KMS-11 (cell line): ENCODE measurements at regions not wholly inside any gene's neighbourhood (a gene's known extent, or its start where the extent isn't known, plus 50 kb on each side); places are given as distances from the start of the nearest gene placed in this dataset.

Experiments
- H2AFZ ChIP-seq: fragments of 200-600 bp; sonication (generic); 2 replicates; pipeline ENCODE4 v1.6.1; 2016; ENCODE audit warnings: antibody characterized with exemption, mixed run types, low read depth
- H3K27ac ChIP-seq: fragments of 200-600 bp; sonication (generic); 2 replicates; pipeline ENCODE4 v1.6.1; 2016; ENCODE audit warnings: mild to moderate bottlenecking, mixed run types
- H3K27me3 ChIP-seq: fragments of 200-600 bp; sonication (generic); 2 replicates; pipeline ENCODE4 v1.6.1; 2017; ENCODE audit warnings: mild to moderate bottlenecking, low read depth, mixed run types, moderate library complexity; ENCODE audit not compliant: insufficient read depth
- H3K36me3 ChIP-seq: fragments of 200-600 bp; sonication (generic); 2 replicates; pipeline ENCODE4 v1.6.1; 2017; ENCODE audit warnings: mild to moderate bottlenecking, mixed run types; ENCODE audit not compliant: insufficient read depth
- H3K4me1 ChIP-seq: fragments of 200-600 bp; sonication (generic); 2 replicates; pipeline ENCODE4 v1.6.1; 2016; ENCODE audit warnings: mild to moderate bottlenecking, low read depth, mixed run types; ENCODE audit not compliant: poor library complexity, severe bottlenecking
- H3K4me2 ChIP-seq: fragments of 200-600 bp; sonication (generic); 2 replicates; pipeline ENCODE4 v1.7.0; 2016; ENCODE audit warnings: mild to moderate bottlenecking, mixed run types
- H3K4me3 ChIP-seq: fragments of 200-600 bp; sonication (generic); IDR thresholded peaks from 2 replicates; pipeline ENCODE4 v1.6.1; 2017; ENCODE audit warnings: low read depth, low read length, mixed read lengths; ENCODE audit not compliant: insufficient read depth
- H3K79me2 ChIP-seq: fragments of 200-600 bp; sonication (generic); 2 replicates; pipeline ENCODE4 v1.6.1; 2016; ENCODE audit warnings: low read depth, mixed run types; ENCODE audit not compliant: insufficient read depth
- H3K9ac ChIP-seq: fragments of 200-600 bp; sonication (generic); 2 replicates; pipeline ENCODE4 v1.6.1; 2016; ENCODE audit warnings: mild to moderate bottlenecking, mixed run types
- H4K20me1 ChIP-seq: fragments of 200-600 bp; sonication (generic); 2 replicates; pipeline ENCODE4 v1.6.1; 2016; ENCODE audit warnings: mild to moderate bottlenecking, mixed run types; ENCODE audit not compliant: insufficient read depth
- CTCF ChIP-seq: fragments of 200-600 bp; sonication (generic); conservative IDR thresholded peaks from 2 replicates; pipeline ENCODE4 v1.6.1; 2017; ENCODE audit warnings: low read depth, mild to moderate bottlenecking, antibody characterized with exemption, low read length, moderate library complexity, mixed read lengths

GRCh38 chr5:168211245-168211644, 80.2 kb upstream of the WWC1 start:
- Histone ChIP-seq H4K20me1 (no peaks in the 10 kb centered on the region), H3K36me3 (no peaks in the 10 kb centered on the region), H2AFZ (no peak overlapping the region), H3K4me1 (no peaks in the 10 kb centered on the region), H3K4me3 (no peak overlapping the region), H3K27me3 (no peaks in the 10 kb centered on the region), H3K9ac (no peak overlapping the region), H3K79me2 (no peaks in the 10 kb centered on the region), H3K4me2 (no peak overlapping the region), H3K27ac (no peak overlapping the region)
- TF ChIP-seq CTCF = no peak

- H3K27me3 ChIP-seq = no peaks in the 10 kb centered on the region
- H2AFZ ChIP-seq = no peak overlapping the region
- H3K36me3 ChIP-seq = no peaks in the 10 kb centered on the region
These were observed 79.5 kb upstream of the WWC1 start for GRCh38 chr5:168211936-168212335.

GRCh38 chr5:168214071-168214470, 77.4 kb upstream of the WWC1 start:
- no peak overlapping the region for H3K4me3 ChIP-seq
- no peaks in the 10 kb centered on the region for H4K20me1 ChIP-seq
- no peak overlapping the region for H3K9ac ChIP-seq
- H3K79me2 ChIP-seq = no peaks in the 10 kb centered on the region
- no peaks in the 10 kb centered on the region for H3K36me3 ChIP-seq
- no peak for TF ChIP-seq CTCF
- no peaks in the 10 kb centered on the region for H3K27me3 ChIP-seq
- no peak overlapping the region for H2AFZ ChIP-seq
- no peak overlapping the region for H3K27ac ChIP-seq
- H3K4me2 ChIP-seq = no peak overlapping the region
- no peaks in the 10 kb centered on the region for H3K4me1 ChIP-seq

More at GRCh38 chr5:168211936-168212335, 79.5 kb upstream of the WWC1 start:
- no peaks in the 10 kb centered on the region for H3K4me1 ChIP-seq
- H3K4me3 ChIP-seq = no peak overlapping the region
- H3K4me2 ChIP-seq = no peak overlapping the region
- H3K9ac ChIP-seq = no peak overlapping the region
- TF ChIP-seq CTCF = no peak
- no peaks in the 10 kb centered on the region for H3K79me2 ChIP-seq
- no peak overlapping the region for H3K27ac ChIP-seq
- no peaks in the 10 kb centered on the region for H4K20me1 ChIP-seq

DNA sequence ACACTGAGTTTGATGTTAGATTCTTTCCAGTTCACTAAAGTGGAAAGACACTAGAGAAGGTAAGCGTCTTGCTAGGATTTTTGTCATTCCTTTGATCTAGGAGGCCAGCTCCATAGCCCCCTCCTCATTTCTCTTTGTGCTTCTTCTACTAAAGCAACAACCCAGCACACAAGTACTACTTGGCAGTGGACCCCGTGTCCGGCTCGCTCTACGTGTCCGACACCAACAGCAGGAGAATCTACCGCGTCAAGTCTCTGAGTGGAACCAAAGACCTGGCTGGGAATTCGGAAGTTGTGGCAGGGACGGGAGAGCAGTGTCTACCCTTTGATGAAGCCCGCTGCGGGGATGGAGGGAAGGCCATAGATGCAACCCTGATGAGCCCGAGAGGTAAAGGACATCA, 76.6 kb upstream of the WWC1 start:
- Histone ChIP-seq H3K79me2 (no peaks in the 10 kb centered on the region), H3K36me3 (no peaks in the 10 kb centered on the region), H3K4me2 (no peak overlapping the region), H3K27me3 (no peaks in the 10 kb centered on the region), H3K27ac (no peak overlapping the region), H4K20me1 (no peaks in the 10 kb centered on the region), H3K9ac (no peak overlapping the region), H2AFZ (no peak overlapping the region), H3K4me1 (peaks cover 4% of the 10 kb centered on the region), H3K4me3 (no peak overlapping the region)
- no peak for TF ChIP-seq CTCF
